Breast epithelium (tissue), 4 donors: ENCODE measurements at regions not wholly inside any gene's neighbourhood (a gene's known extent, or its start where the extent isn't known, plus 50 kb on each side); places are given as distances from the start of the nearest gene placed in this dataset.

Experiments
- DNase-seq, 2 donors: peaks; one replicate each; pipeline ENCODE4 v3.0.0-alpha.2; 2019; ENCODE audit warnings: low spot score in 2 of 2
- H3K27ac ChIP-seq, 2 donors: fragments of 200-600 bp; sonication (generic) in 1 of 2; one replicate each; pipeline ENCODE4 v1.5.1; 2016 to 2019; ENCODE audit warnings: mild to moderate bottlenecking in 1 of 2
- H3K27me3 ChIP-seq, 2 donors: fragments of 200-600 bp; sonication (generic) in 1 of 2; one replicate each; pipeline versions ENCODE4 v1.5.1 to v1.6.0; 2017 to 2019; ENCODE audit warnings: control low read depth in 1 of 2, mild to moderate bottlenecking in 1 of 2
- H3K36me3 ChIP-seq: fragments of 200-600 bp; one replicate; pipeline ENCODE4 v1.5.1; 2019
- H3K4me1 ChIP-seq, 2 donors: fragments of 200-600 bp; sonication (generic); one replicate each; pipeline ENCODE4 v1.5.1; 2016 to 2019; ENCODE audit warnings: control low read depth in 1 of 2
- H3K4me3 ChIP-seq, 3 donors: fragments of 200-600 bp; sonication (generic); 1 replicate in 2 of 3; 2 replicates in 1 of 3; pipeline ENCODE4 v1.5.1; 2016 to 2019; ENCODE audit warnings: mild to moderate bottlenecking in 3 of 3, moderate library complexity in 2 of 3
- H3K9me3 ChIP-seq, 2 donors: fragments of 200-600 bp; sonication (generic) in 1 of 2; one replicate each; pipeline ENCODE4 v1.5.1; 2016 to 2019; ENCODE audit warnings: control low read depth in 1 of 2
- POLR2A ChIP-seq: fragments of 450-650 bp; IDR thresholded peaks from one replicate; pipeline ENCODE4 v1.6.1; 2016; ENCODE audit warnings: antibody characterized with exemption, mild to moderate bottlenecking, moderate library complexity
- POLR2AphosphoS5 ChIP-seq, 3 donors: sonication (generic); formaldehyde crosslinking; IDR thresholded peaks; one replicate each; pipeline ENCODE4 v1.6.1; 2017; ENCODE audit warnings: antibody characterized with exemption in 3 of 3
- intact Hi-C: fragments of 100-400 bp; cut with DNase I; formaldehyde crosslinking; loops from one replicate; pipeline ENCODE4 v1.15.1; 2023; ENCODE audit warnings: low total_unique reads
- TF ChIP-seq, protein P1 (sequence below), 3 donors: fragments of 450-650 bp; IDR thresholded peaks; one replicate each; pipeline ENCODE4 v1.5.1; 2016 to 2017; ENCODE audit warnings: antibody characterized with exemption in 3 of 3, mild to moderate bottlenecking in 3 of 3, moderate library complexity in 3 of 3

DNA sequence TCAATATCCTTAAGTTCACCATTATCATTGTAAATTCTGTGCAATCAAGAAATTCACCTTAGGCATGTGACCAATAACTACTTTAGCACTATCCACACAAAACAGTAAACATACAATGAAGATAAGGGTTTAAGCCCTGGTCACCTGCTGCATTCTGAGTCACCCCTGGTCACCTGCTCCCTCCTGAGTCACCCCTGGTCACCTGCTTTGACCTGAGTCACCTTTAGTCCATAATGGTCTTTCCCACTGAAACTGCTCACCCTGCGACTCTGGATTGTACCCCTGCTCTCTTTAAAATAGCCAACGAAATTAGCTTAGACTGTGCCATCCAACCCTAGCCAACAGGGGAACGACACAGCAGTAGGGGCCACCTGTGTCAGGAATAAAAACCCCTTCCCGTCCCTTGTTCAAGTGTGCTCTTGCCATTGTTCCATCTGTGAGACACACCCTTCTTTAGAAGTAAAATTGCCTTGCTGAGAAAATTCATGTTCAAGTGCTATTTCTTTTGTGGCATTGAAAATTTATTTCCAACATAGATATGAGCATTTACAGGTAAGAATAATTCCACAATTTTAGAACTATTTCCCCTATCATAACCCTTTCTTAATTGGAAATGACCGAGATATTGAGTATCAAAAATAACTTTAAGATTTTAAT is 902.8 kb downstream of the DSC3 start:
- Histone ChIP-seq H3K4me3 (no peak overlapping the region), H3K27ac (no peak overlapping the region), H3K27me3 (no peaks in the 10 kb centered on the region), H3K36me3 (no peaks in the 10 kb centered on the region), H3K4me1 (no peaks in the 10 kb centered on the region), H3K9me3 (peaks cover 0 to 4% of the 10 kb centered on the region in 2 donors)
- no peak for DNase-seq
- intact Hi-C loops, result no loop called here
- TF ChIP-seq POLR2A, result no peak
- TF ChIP-seq POLR2AphosphoS5 (IDR thresholded peaks at IDR 0.05), result no peak

DNA sequence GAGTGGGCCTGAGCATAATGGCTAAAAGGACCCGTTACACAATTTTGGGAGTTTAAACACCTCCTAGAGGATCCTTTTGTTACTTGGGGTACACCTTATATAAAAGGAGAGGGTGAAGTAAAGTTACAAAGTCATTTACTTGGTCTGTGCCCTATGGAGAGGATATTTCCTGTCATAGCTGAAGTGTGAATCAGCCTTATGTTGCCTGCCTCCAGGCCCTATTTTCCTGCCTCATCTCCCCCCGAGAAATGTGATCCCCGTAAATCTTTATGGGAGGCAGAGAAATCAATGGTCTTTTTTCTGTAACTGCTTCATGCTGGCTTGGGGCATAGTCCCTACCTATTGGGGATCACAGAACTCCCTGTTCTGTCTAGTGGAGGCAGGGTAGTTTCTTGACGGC is 906.6 kb downstream of the DSC3 start:
- H3K4me1 ChIP-seq, result no peaks in the 10 kb centered on the region
- H3K9me3 ChIP-seq, result peaks cover 0 to 2% of the 10 kb centered on the region in 2 donors
- no peak for DNase-seq
- H3K27me3 ChIP-seq, result no peaks in the 10 kb centered on the region
- no peaks in the 10 kb centered on the region for H3K36me3 ChIP-seq
- intact Hi-C loops, result no loop called here
- H3K27ac ChIP-seq, result no peak overlapping the region
- TF ChIP-seq POLR2AphosphoS5 (IDR thresholded peaks at IDR 0.05), result no peak
- TF ChIP-seq, protein P1, sequence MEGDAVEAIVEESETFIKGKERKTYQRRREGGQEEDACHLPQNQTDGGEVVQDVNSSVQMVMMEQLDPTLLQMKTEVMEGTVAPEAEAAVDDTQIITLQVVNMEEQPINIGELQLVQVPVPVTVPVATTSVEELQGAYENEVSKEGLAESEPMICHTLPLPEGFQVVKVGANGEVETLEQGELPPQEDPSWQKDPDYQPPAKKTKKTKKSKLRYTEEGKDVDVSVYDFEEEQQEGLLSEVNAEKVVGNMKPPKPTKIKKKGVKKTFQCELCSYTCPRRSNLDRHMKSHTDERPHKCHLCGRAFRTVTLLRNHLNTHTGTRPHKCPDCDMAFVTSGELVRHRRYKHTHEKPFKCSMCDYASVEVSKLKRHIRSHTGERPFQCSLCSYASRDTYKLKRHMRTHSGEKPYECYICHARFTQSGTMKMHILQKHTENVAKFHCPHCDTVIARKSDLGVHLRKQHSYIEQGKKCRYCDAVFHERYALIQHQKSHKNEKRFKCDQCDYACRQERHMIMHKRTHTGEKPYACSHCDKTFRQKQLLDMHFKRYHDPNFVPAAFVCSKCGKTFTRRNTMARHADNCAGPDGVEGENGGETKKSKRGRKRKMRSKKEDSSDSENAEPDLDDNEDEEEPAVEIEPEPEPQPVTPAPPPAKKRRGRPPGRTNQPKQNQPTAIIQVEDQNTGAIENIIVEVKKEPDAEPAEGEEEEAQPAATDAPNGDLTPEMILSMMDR (IDR thresholded peaks at IDR 0.05), result no peak
- no peak for TF ChIP-seq POLR2A
- H3K4me3 ChIP-seq, result no peak overlapping the region

DNA sequence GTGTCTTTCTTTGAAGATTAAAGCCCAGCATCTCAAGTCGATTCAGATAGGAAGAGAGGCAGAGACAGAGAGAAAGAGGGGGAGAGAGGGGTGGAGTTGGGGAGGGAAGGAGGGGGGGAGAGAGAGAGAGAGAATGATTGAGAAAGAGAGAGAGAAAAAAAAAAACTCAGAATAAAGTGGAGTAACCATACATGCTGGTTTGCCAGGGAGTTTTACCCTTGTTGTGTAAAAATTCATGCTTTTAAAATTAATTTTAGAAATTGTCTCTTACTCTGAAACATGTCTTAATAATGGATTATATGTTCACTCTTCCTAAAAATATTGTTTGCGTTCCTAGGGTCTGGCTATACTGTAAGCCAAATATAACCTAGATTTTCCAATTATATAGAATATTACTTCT is 908.5 kb downstream of the DSC3 start:
- DNase-seq, result no peak
- H3K4me3 ChIP-seq, result no peak overlapping the region
- H3K9me3 ChIP-seq, result no peaks in the 10 kb centered on the region
- H3K27ac ChIP-seq, result no peak overlapping the region
- TF ChIP-seq POLR2AphosphoS5 (IDR thresholded peaks at IDR 0.05), result no peak
- TF ChIP-seq, protein P1 (IDR thresholded peaks at IDR 0.05), result no peak
- no peak for TF ChIP-seq POLR2A
- no peaks in the 10 kb centered on the region for H3K4me1 ChIP-seq
- intact Hi-C loops, result no loop called here
- H3K27me3 ChIP-seq, result no peaks in the 10 kb centered on the region
- H3K36me3 ChIP-seq, result no peaks in the 10 kb centered on the region

DNA sequence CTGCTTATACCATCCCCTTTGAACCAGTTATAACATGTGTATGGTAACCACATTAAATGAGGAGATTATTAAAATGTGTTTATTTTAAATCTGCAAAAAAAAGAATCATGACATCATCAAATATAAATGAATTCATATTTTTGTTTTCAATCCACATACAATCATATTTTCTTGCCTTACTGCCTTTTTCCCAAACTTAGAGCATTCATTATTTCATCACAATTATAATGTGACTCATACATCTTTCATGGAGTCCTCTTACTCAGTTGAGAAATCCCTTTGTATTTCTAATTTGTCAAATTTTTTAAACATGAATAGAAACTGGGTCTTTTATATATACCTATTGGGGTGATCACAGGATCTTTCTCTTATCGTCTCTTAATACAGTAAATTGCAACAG is 909.6 kb downstream of the DSC3 start:
- intact Hi-C loops, result no loop called here
- Histone ChIP-seq H3K4me3 (no peak overlapping the region), H3K36me3 (no peaks in the 10 kb centered on the region), H3K9me3 (no peaks in the 10 kb centered on the region), H3K27ac (no peak overlapping the region), H3K27me3 (no peaks in the 10 kb centered on the region), H3K4me1 (no peaks in the 10 kb centered on the region)
- TF ChIP-seq POLR2AphosphoS5 (IDR thresholded peaks at IDR 0.05) (no peak), POLR2A (no peak)
- TF ChIP-seq, protein P1 (IDR thresholded peaks at IDR 0.05), result no peak
- no peak for DNase-seq

DNA sequence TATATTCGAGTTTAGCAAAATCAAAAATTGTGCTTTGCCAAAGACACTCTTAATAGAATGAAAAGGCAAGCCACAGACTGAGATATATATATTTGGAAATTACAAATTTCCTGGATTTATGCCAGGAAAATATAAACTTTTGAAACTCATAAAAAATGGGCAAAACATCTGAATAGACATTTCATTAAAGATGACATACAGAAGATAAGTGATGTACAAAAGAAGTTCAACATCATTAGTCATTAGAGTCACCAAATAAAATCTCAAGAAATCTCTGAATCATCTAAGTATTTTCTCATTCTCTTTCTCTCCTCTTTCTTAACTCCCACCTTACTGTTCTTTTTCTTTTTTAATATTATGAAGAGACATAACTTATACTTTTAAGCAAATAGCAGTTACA is 921.1 kb downstream of the DSC3 start:
- H3K27ac ChIP-seq, result no peak overlapping the region
- no peaks in the 10 kb centered on the region for H3K9me3 ChIP-seq
- H3K36me3 ChIP-seq, result no peaks in the 10 kb centered on the region
- TF ChIP-seq, protein P1 (IDR thresholded peaks at IDR 0.05), result no peak
- TF ChIP-seq POLR2AphosphoS5 (IDR thresholded peaks at IDR 0.05), result no peak
- no peak for TF ChIP-seq POLR2A
- no peak for DNase-seq
- no peaks in the 10 kb centered on the region for H3K4me1 ChIP-seq
- no peaks in the 10 kb centered on the region for H3K27me3 ChIP-seq
- H3K4me3 ChIP-seq, result no peak overlapping the region
- intact Hi-C loops, result no loop called here

DNA sequence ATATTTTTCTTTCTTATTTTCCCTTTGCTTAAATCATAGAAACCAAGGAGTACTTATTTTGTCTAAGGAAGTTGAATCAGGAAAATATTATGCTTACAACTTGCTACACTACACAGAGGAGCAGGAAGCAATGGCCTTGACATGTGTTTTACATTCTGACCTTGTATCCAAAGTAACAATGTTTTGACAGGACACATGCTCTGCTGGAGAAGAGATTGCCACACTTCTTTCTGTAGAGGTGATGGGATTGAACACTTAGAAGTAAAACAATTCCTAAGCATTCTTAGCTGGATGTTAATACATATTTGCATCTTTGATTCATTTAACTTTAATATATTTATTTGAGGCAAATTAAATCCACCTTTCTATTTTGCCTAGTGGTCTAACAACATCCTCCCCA is 929.1 kb downstream of the DSC3 start:
- Histone ChIP-seq H3K27me3 (no peaks in the 10 kb centered on the region), H3K27ac (no peak overlapping the region), H3K36me3 (no peaks in the 10 kb centered on the region), H3K9me3 (no peaks in the 10 kb centered on the region), H3K4me3 (no peak overlapping the region), H3K4me1 (no peaks in the 10 kb centered on the region)
- TF ChIP-seq, protein P1 (IDR thresholded peaks at IDR 0.05), result no peak
- TF ChIP-seq POLR2A (no peak), POLR2AphosphoS5 (IDR thresholded peaks at IDR 0.05) (no peak)
- DNase-seq, result no peak
- intact Hi-C loops, result no loop called here
